Stimulated activated CD4-positive, alpha-beta T cell treated with anti-CD3 and anti-CD28 coated beads, TNF-alpha, amount 100 ng/mL, for 24 hours (primary cell): ENCODE measurements at regions not wholly inside any gene's neighbourhood (a gene's known extent, or its start where the extent isn't known, plus 50 kb on each side); places are given as distances from the start of the nearest gene placed in this dataset.

Experiments used
- DNase-seq, 3 experiments: peaks; one replicate each; pipeline ENCODE4 v3.0.0-alpha.2; 2020; ENCODE audit warnings: low read depth in 3 of 3

- no peak for DNase-seq
Measured at GRCh38 chr5:68928617-68929302, 165.1 kb upstream of the SLC30A5 start.

- DNase-seq, result no peak
Measured at GRCh38 chr5:68930139-68930538, 163.7 kb upstream of the SLC30A5 start.

- no peak for DNase-seq
Measured at GRCh38 chr5:68932830-68933434, 160.9 kb upstream of the SLC30A5 start.

DNA sequence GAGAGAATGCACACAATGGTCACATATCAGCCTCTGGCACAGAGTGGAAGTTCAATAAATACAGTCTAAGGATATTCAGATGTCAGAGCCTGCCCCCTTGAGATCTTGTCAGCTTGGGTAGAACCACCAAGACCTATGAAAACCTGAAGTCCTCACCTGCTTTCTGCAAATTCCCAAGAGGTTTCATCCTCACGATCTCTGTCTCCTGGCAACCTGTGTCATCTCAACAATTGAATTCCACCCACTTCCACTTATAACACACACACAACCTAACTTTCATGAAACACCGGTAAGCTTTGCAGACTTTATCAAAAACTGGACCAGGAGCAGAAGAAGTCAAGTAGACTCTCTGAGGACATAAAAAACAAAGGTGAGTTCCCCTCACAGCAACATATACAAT lies 151.6 kb upstream of the SLC30A5 start:
- no peak for DNase-seq

- DNase-seq, result no peak
Measured at GRCh38 chr5:68946728-68947127, 147.1 kb upstream of the SLC30A5 start.

- DNase-seq, result no peak
Measured at GRCh38 chr5:68947986-68948385, 145.8 kb upstream of the SLC30A5 start.

DNA sequence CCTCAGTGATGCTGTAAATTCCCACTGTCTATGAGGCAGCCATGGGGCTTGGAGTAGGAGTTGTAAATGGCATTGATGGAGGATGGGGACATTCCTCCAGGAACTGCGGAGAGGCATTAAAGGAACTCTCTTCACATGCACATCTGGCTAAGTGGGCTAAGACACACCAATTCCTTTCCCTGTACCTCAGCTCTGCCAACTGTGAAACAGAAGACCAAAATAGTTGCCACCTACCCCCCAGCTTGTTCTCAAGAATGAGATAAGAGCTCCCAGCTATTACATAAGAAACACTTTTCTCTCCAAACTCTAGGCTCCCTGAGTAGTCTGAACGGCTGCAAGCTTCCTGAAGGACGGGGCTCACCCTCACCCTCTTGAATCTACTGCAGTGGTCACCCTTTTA lies 144.6 kb upstream of the SLC30A5 start:
- DNase-seq, result no peak

- no peak for DNase-seq
Measured at GRCh38 chr5:68949711-68950110, 144.1 kb upstream of the SLC30A5 start.

- no peak for DNase-seq
Measured at GRCh38 chr5:68950125-68950524, 143.7 kb upstream of the SLC30A5 start.

DNA sequence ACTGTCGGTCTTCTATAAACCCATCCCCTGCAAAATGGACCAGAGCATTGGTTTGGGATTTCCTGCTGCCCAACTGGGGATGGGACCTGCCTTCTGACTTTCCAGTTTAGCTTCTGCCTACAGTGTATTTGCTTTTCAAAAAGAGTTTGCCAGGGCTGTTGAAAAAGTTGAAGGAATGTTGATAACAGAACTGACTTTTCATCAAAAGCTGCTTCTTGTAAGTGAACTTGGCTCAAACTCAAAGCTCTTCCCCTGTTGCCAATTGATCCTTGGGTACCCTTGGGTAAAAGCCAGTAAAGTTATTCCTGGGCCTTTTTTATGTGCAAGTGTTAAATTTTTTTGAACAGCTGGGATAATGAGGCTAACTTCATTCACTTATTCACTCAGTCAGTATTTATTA lies 142.9 kb upstream of the SLC30A5 start:
- no peak for DNase-seq

DNA sequence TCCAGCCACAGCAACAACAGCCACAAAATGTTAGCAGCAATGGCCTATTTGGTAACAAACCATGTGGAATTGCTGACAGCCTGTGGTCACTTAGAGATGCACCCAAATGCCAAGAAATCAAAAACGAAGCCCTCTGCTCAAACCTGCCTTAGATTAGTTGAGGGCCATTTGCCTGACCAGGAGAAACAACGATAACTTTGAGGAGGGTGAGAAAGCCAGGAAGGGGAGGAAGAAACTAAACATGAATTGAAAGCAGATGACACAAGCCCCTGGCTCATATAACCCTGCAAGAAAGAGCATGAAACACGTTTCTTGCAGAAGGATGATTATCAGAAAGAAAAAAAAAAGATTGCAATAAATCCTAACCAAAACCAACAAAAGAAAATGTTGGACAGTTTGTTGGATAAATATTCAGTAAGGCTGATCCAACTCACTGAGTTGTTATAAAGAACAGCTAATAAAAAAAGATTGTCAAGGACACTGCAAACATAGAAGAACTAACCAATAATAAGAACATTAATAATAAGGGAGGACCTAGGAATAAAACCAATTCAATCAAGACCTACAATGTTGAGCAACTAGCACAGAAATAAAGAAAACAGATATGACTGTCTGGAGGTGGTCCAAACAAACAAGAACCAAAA lies 140.5 kb upstream of the SLC30A5 start:
- DNase-seq, result no peak

DNA sequence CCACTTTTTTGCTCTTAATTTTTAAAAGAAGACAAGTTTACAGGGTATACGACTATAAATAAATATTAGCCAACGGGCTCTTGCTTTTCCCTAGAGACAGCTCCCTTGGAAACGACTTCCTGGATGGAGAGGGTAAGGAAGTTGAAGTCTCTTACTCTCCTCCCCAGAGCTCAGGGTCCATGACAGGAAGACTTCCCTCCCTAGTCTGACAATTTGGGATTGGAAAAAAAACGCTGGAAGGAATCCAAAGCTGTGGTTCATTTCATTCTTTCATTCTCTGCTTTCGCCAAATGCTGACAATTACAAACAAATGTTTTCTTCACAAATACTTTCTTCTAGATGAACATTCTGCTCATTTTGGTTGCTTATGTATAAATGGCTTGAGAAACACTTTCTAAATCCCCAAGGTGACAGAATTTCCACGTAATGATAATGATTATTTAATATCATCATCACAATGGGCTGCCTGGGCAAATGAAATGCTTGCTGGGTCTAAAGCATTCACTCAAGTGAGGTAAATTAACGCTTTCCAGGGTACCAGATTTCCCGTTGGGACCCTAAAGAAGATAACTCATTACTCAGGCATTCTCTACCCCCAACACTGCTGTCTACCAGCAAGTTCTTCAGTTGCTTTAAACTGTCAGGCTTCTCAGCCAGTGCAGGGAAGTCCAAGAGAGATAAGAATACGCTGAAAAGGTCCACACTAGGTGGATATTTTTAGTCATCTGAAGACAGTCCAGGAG lies 139.8 kb upstream of the SLC30A5 start:
- no peak for DNase-seq

GRCh38 chr5:68954618-68954910 lies 139.2 kb upstream of the SLC30A5 start:
- no peak for DNase-seq

- no peak for DNase-seq
Measured at GRCh38 chr5:68957591-68957990, 136.2 kb upstream of the SLC30A5 start.

DNA sequence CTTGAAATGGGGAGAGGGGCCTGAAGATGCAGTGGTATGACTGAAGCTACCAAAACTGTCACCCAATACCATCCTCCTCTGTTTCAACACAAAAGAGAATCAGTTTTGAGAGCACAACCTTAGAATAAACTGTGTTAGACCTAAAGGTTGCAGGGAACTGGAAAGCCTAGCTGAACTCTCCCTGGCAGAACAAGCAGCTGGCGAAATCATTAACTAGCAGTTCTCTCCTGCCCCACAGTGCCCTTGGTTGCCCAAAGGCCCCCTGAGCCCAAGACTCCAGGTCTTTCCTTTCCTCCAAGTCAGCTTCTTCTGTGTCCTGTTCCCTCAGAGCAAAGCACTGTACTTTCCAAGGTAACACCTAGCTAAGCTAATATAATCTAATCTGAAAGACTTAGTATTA lies 135.4 kb upstream of the SLC30A5 start:
- DNase-seq, result no peak

DNA sequence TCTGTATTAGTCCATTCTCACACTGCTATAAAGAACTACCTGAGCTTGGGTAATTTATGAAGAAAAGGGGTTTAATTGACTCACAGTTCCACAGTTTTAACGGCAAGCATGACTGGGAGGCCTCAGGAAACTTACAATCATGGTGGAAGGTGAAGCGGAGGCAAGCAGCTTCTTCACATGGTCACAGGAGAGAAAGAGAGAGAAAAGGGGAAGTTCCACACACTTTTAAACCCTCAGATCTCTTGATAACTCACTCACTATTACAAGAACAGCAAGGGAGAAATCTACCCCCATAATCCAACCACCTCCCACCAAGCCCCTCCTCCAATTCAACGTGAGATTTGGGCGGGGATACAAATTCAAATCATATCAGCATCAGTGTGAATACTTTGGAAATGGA lies 133.4 kb upstream of the SLC30A5 start:
- DNase-seq, result no peak

DNA sequence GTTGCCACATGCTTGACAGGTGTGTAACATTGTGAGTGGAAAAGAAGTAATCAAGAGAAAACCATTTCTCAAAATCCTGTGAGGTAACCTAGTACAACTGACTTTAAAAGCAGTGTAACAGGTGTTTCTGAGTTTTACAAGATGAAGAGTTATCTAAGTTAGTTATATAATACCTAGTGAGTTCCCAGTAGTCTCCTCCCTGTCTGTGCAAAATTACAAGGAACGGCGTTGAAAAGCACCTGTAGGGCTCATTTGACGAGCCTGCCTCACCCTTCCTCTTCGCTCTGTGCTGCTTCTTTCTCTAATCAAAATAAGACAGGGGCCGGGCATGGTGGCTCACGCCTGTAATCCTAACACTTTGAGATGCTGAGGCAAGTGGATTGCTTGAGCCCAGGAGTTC lies 132.9 kb upstream of the SLC30A5 start:
- no peak for DNase-seq

DNA sequence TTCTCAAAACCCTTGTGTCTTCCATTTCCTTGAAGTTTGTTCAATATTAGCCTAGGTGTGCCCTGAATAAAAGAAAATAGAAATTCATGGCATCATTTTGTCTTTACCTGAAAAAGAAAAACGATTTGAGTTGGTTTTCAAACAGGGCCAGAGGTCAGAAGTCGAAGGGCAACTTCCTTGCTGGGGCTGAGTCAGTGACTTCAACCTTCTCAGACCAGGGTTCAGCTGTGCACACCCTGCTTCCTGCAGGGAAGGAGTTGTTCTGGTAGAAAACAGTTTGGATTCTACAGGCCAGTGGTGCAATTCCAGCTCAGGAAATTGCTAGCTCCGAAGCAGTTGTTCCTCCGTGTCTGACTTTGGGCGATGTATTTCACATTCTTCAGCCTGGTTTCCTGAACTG lies 132.1 kb upstream of the SLC30A5 start:
- DNase-seq, result no peak

DNA sequence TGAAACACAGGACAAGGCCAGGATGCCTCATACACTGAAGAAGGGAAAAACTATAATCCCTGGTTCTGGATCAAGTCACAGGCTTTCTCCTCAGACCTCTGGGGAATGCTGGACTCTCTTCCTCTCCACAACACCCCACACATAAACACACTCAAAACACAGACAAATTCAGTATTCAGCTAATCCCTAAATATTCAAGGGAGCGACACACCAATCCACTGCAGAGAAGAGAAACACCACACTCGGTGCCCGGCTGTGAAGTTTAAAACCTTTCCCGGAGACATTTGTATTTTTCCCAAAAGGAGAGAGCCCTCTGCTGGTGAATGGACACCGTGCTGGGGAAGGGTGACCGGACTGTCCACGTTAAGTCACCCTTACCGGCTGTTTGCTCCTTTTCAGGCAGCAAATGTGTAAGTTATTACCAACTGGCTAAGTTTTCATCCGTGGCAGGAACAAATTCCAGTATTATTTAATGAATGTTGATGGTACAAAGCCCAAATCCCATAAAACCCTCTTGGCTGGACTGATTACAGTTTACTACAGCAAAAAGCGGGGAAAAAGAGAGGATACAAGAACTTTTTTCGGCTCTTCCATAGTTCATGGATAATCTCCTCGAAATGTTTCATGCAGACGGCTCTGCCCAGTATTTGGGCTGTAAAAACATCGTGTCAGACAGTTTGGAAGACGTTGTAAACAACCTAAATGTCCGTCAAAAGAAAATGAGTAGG lies 130.9 kb upstream of the SLC30A5 start:
- DNase-seq, result no peak

DNA sequence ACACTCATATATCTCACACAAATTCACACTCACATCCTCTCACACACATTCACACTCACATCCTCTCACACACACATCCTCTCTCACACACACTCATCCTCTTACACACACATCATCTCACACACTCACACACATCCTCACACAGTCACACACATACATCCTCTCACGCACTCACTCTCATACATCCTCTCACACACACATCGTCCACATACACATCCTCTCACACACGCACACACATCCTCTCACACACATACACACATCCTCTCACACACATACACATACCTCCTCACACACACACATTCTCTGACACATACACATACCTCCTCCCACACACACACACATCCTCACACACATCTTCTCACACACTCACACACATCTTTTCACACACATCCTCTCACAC lies 129.1 kb upstream of the SLC30A5 start:
- no peak for DNase-seq

DNA sequence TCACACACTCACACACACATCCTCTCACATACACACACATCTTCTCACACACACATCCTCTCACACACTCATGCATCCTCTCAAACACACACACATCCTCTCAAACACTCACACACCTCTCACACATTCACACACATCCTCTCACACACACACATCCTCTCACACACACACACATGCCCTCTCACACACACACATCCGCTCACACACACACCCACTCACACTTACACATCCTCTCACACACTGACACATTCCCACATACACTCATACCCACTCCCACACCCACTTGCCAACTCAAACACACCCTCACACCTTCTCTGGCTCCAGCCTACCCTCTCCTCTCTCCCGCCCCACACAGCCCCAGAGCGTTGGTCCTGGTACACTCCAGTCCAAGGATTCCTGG lies 127.9 kb upstream of the SLC30A5 start:
- no peak for DNase-seq

DNA sequence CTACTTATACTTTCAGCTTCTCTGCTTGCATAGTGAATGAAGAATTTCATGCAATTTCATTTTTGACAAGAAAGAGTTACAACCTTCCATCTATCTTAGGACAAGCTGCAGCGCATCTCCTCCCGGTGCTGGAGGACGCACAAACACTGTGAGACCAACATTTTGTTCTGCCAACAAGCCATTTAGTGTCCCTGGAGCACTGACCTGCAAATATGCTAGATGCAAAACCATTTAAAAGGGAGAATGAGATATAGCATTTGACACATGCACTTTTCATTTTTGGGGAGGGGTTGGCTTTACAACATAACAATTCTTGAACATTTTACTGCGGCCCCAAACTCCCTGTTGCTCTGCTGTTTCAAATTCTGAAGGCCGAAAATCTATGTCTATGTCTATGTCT lies 127.2 kb upstream of the SLC30A5 start:
- no peak for DNase-seq
